Endothelial cell of umbilical vein (primary cell): ENCODE measurements at regions not wholly inside any gene's neighbourhood (a gene's known extent, or its start where the extent isn't known, plus 50 kb on each side); places are given as distances from the start of the nearest gene placed in this dataset.
A peak's percentile ranks its signal among the peaks of the same experiment; 100 is the strongest.

Experiments used
- BruUV-seq: library from RNA; stranded (reverse); fragments of 400-500 nt; replicated peaks from 2 replicates; lab custom pipeline; 2021; lab: Mats Ljungman, UMichigan
- CTCF ChIA-PET: fragments of 300-600, 350-600 bp; sonication (Branson Sonifier 250); formaldehyde crosslinking; loops from one replicate; lab custom pipeline; 2021; ENCODE audit warnings: antibody characterized with exemption, inconsistent platforms; lab: Charles Lee
- POLR2A ChIA-PET: fragments of 300-600, 350-600 bp; sonication (Branson Sonifier 250); formaldehyde crosslinking; loops from one replicate; lab custom pipeline; 2021; ENCODE audit warnings: antibody characterized with exemption, inconsistent platforms; lab: Charles Lee
- DNase-seq: peaks from one replicate; pipeline ENCODE4 v3.0.0-alpha.2; 2011; ENCODE audit warnings: low read depth, low spot score
- FAIRE-seq: peaks from 2 replicates; lab custom pipeline; 2011; peaks lifted over from hg19 to GRCh38; lab: Jason Lieb, UNC
- H2AFZ ChIP-seq: 2 replicates; pipeline ENCODE4 v1.6.0; 2012; ENCODE audit warnings: low read depth, low read length, control low read depth, inconsistent platforms
- H3K27ac ChIP-seq: 2 replicates; pipeline ENCODE4 v1.5.1; 2011; ENCODE audit warnings: low read depth, mild to moderate bottlenecking, control low read depth, low read length, moderate library complexity; ENCODE audit not compliant: insufficient read depth
- H3K27me3 ChIP-seq, 2 experiments: 2 replicates each; pipeline versions ENCODE4 v1.6.0 to v1.6.1; 2011; ENCODE audit warnings: low read length in 2 of 2, mixed read lengths in 1 of 2; ENCODE audit not compliant: control insufficient read depth in 2 of 2, insufficient read depth in 2 of 2
- H3K36me3 ChIP-seq, 2 experiments: 2 replicates in 1 of 2; 3 replicates in 1 of 2; pipeline ENCODE4 v1.5.1; 2011; ENCODE audit warnings: low read length in 2 of 2, mild to moderate bottlenecking in 1 of 2, moderate library complexity in 1 of 2; ENCODE audit not compliant: control insufficient read depth in 2 of 2, insufficient read depth in 2 of 2; ENCODE audit errors: extremely low read depth in 1 of 2
- H3K4me1 ChIP-seq: 3 replicates; pipeline ENCODE4 v1.5.1; 2011; ENCODE audit warnings: mild to moderate bottlenecking, low read length; ENCODE audit not compliant: control insufficient read depth, insufficient read depth; ENCODE audit errors: extremely low read depth
- H3K4me2 ChIP-seq: 2 replicates; pipeline ENCODE4 v1.6.1; 2011; ENCODE audit warnings: low read length, control low read depth, mixed read lengths; ENCODE audit not compliant: insufficient read depth
- H3K4me3 ChIP-seq, 3 experiments: fragments of 200-600 bp in 1 of 3; sonication (generic), shearing (Covaris generic) in 1 of 3; replicated peaks in 1 of 3; 2 replicates each; pipeline ENCODE4 v1.5.1; 2011 to 2016; ENCODE audit warnings: control low read depth in 3 of 3, low read length in 3 of 3, mild to moderate bottlenecking in 2 of 3, inconsistent platforms in 1 of 3, low read depth in 1 of 3, moderate library complexity in 1 of 3; ENCODE audit not compliant: insufficient read depth in 1 of 3
- H3K79me2 ChIP-seq: 2 replicates; pipeline ENCODE4 v1.6.0; 2012; ENCODE audit warnings: low read length, inconsistent platforms; ENCODE audit not compliant: control insufficient read depth, insufficient read depth
- H3K9ac ChIP-seq: replicated peaks from 2 replicates; pipeline ENCODE3; 2011; ENCODE audit warnings: low read length, control low read depth; ENCODE audit not compliant: insufficient read depth; ENCODE audit errors: extremely low read depth
- H3K9me1 ChIP-seq: replicated peaks from 3 replicates; pipeline ENCODE4 v1.6.0; 2011; ENCODE audit warnings: mild to moderate bottlenecking, low read length; ENCODE audit not compliant: control insufficient read depth, insufficient read depth; ENCODE audit errors: extremely low read depth
- H3K9me3 ChIP-seq: replicated peaks from 2 replicates; pipeline ENCODE4 v1.5.1; 2012; ENCODE audit warnings: low read length, inconsistent platforms; ENCODE audit not compliant: control insufficient read depth, insufficient read depth
- H4K20me1 ChIP-seq: replicated peaks from 2 replicates; pipeline ENCODE3; 2011; ENCODE audit warnings: mild to moderate bottlenecking, low read length; ENCODE audit not compliant: control insufficient read depth, insufficient read depth; ENCODE audit errors: extremely low read depth
- EZH2 ChIP-seq: IDR thresholded peaks from 2 replicates; pipeline ENCODE4 v1.6.1; 2012; ENCODE audit warnings: borderline replicate concordance, low read depth, mild to moderate bottlenecking, moderate library complexity, low read length, inconsistent platforms; ENCODE audit not compliant: severe bottlenecking
- FOS ChIP-seq: IDR thresholded peaks from 2 replicates; pipeline ENCODE4 v1.6.1; 2011; ENCODE audit warnings: mild to moderate bottlenecking, low read length, moderate library complexity, borderline replicate concordance; ENCODE audit not compliant: insufficient read depth
- GATA2 ChIP-seq: IDR thresholded peaks from 2 replicates; pipeline ENCODE4 v1.7.0; 2011; ENCODE audit warnings: low read depth, mild to moderate bottlenecking, moderate library complexity, mixed read lengths, low read length; ENCODE audit not compliant: insufficient read length, insufficient read depth
- JUN ChIP-seq: IDR thresholded peaks from 2 replicates; pipeline ENCODE4 v1.6.1; 2011; ENCODE audit warnings: borderline replicate concordance, low read depth; ENCODE audit not compliant: insufficient read length, insufficient read depth
- MYC ChIP-seq: IDR thresholded peaks from one replicate; pipeline ENCODE4 v1.6.1; 2011; ENCODE audit warnings: mild to moderate bottlenecking, low read depth, low read length
- POLR2A ChIP-seq: IDR thresholded peaks from 2 replicates; pipeline ENCODE4 v1.6.1; 2012; ENCODE audit warnings: low read depth, mild to moderate bottlenecking, control low read depth, low read length
- POLR2AphosphoS5 ChIP-seq: IDR thresholded peaks from 2 replicates; pipeline ENCODE4 v1.6.1; 2012; ENCODE audit warnings: low read depth, mild to moderate bottlenecking, control low read depth, low read length, moderate library complexity; ENCODE audit not compliant: insufficient read depth
- dilution Hi-C: fragments of 300-500 bp; cut with MboI; formaldehyde crosslinking; loops from one replicate; pipeline ENCODE4 v1.15.0; 2019; ENCODE audit warnings: low sequenced_read_pairs; ENCODE audit not compliant: extremely low pct_ligation_motif_present
- intact Hi-C: fragments of 100-400 bp; cut with micrococcal nuclease; formaldehyde crosslinking; loops from one replicate; pipeline ENCODE4 v1.10.0; 2022
- TF ChIP-seq, protein P1 (sequence below): IDR thresholded peaks from 2 replicates; pipeline ENCODE4 v1.6.1; 2011; ENCODE audit not compliant: insufficient read depth, insufficient read length
- TF ChIP-seq, protein P2 (sequence below), 2 donors: IDR thresholded peaks; 1 replicate in 1 of 2; 2 replicates in 1 of 2; pipeline ENCODE4 v1.5.1; 2011; ENCODE audit warnings: low read length in 2 of 2, mild to moderate bottlenecking in 2 of 2, moderate library complexity in 2 of 2, control low read depth in 1 of 2, inconsistent platforms in 1 of 2, low read depth in 1 of 2; ENCODE audit not compliant: insufficient read depth in 1 of 2; ENCODE audit errors: extremely low read depth in 1 of 2

DNA sequence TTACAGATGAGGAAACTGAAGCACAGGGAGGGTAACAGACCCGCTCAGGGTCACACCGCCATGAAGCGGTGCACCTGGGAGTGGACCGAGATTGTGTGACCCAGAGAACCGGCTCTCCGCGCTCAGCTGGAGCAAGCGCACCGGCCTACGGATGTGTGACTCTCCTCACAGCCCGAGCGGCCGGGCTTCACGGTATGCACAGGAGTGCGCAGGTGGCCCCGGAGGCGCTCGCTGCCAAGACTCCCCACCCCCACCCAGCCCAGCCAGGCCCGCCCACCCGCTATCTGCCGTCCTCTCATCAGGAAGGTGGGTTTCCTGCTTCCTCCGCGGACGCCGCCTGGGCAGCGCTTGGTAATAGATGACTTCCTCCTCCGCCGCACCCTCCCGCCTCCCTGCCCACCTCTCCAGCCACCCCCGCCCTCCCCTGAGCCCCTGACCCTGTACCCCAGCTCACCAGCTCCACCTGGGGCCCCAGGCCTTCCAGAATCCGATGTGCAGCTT lies 110.7 kb downstream of the NCOR2 start:
- H3K4me2 ChIP-seq, result no peak overlapping the region
- BruUV-seq, result no TSS peak
- CTCF ChIA-PET, result interaction anchor here (0.6 to 1.8 kb wide), 2 partner anchors 9 to 53 kb away, joined by 3 to 7 read pairs; no protein-coding TSS in a partner anchor
- no peak overlapping the region for H3K9ac ChIP-seq
- H3K4me1 ChIP-seq, result peaks cover 29% of the 10 kb centered on the region
- DNase-seq (no peak), FAIRE-seq (peak; percentile 55)
- peaks cover 2% of the 10 kb centered on the region for H3K79me2 ChIP-seq
- H3K4me3 ChIP-seq, result no peak overlapping the region
- dilution Hi-C loops (no loop called here), intact Hi-C loops (no loop called here)
- peaks cover 0 to 10% of the 10 kb centered on the region in 2 experiments for H3K36me3 ChIP-seq
- H3K27ac ChIP-seq, result no peak overlapping the region
- H4K20me1 ChIP-seq, result no peaks in the 10 kb centered on the region
- POLR2A ChIA-PET, result interaction anchor here (1.2 kb wide), 1 partner anchor 16 kb away, joined by 3 read pairs; no protein-coding TSS in a partner anchor
- no peaks in the 10 kb centered on the region for H3K9me3 ChIP-seq
- H2AFZ ChIP-seq, result no peak overlapping the region
- no peaks in the 10 kb centered on the region for H3K9me1 ChIP-seq
- TF ChIP-seq MYC (no peak), JUN (no peak), EZH2 (no peak), GATA2 (no peak), POLR2A (no peak), POLR2AphosphoS5 (no peak), FOS (no peak)
- TF ChIP-seq, protein P1, sequence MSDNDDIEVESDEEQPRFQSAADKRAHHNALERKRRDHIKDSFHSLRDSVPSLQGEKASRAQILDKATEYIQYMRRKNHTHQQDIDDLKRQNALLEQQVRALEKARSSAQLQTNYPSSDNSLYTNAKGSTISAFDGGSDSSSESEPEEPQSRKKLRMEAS, result no peak
- TF ChIP-seq, protein P2, sequence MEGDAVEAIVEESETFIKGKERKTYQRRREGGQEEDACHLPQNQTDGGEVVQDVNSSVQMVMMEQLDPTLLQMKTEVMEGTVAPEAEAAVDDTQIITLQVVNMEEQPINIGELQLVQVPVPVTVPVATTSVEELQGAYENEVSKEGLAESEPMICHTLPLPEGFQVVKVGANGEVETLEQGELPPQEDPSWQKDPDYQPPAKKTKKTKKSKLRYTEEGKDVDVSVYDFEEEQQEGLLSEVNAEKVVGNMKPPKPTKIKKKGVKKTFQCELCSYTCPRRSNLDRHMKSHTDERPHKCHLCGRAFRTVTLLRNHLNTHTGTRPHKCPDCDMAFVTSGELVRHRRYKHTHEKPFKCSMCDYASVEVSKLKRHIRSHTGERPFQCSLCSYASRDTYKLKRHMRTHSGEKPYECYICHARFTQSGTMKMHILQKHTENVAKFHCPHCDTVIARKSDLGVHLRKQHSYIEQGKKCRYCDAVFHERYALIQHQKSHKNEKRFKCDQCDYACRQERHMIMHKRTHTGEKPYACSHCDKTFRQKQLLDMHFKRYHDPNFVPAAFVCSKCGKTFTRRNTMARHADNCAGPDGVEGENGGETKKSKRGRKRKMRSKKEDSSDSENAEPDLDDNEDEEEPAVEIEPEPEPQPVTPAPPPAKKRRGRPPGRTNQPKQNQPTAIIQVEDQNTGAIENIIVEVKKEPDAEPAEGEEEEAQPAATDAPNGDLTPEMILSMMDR (IDR thresholded peaks at IDR 0.05; ENCODE audit: extremely low read depth in 1 of 2, insufficient read depth in 1 of 2, low read depth in 1 of 2, low read length in 2 of 2), result no peak
- no peaks in the 10 kb centered on the region for H3K27me3 ChIP-seq
